ENCODE measurements at regions not wholly inside any gene's neighbourhood (a gene's known extent, or its start where the extent isn't known, plus 50 kb on each side); places are given as distances from the start of the nearest gene placed in this dataset.

DNA sequence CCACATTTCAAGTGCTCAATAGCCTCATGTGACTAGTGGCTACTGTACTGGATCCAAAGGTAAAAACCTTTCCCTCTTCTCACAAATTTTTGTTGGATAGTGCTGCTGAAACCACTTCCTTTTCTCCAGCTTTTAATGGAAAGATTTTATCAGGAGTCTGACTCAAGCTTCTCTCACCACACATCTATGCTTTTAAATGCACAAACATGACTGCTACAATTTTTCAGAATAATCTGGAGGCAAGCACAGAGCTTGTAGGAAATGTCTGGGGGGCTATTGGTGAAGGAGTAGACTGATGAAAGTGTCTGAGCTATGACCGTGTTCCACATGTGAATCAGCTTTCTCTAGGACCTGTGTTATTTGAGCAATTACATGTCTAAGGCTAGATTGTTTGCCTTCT, 101.1 kb upstream of the FAT3 start:
- Histone ChIP-seq H3K36me3 (ENCODE audit: control insufficient read depth, low read length) (no peaks in the 10 kb centered on the region), H3F3A (ENCODE audit: control insufficient read depth, insufficient read depth) (no peaks in the 10 kb centered on the region), H3K4me1 (ENCODE audit: control insufficient read depth, low read length) (no peaks in the 10 kb centered on the region), H3K4me3 (ENCODE audit: low read length) (no peak overlapping the region), H3K4me2 (ENCODE audit: low read length) (no peak overlapping the region), H3K9me2 (replicated peaks; ENCODE audit: control insufficient read depth, low read length) (no peaks in the 10 kb centered on the region), H3K27me3 (ENCODE audit: control insufficient read depth, low read length) (no peaks in the 10 kb centered on the region), H3K9me3 (ENCODE audit: control insufficient read depth, insufficient read depth, low read length) (no peaks in the 10 kb centered on the region), H3K27ac (ENCODE audit: low read depth, low read length) (no peak overlapping the region), H3K79me2 (ENCODE audit: control insufficient read depth, low read length) (no peaks in the 10 kb centered on the region), H4K20me1 (ENCODE audit: control insufficient read depth, insufficient read depth, low read depth, low read length) (no peaks in the 10 kb centered on the region)
- TF ChIP-seq, protein P1, sequence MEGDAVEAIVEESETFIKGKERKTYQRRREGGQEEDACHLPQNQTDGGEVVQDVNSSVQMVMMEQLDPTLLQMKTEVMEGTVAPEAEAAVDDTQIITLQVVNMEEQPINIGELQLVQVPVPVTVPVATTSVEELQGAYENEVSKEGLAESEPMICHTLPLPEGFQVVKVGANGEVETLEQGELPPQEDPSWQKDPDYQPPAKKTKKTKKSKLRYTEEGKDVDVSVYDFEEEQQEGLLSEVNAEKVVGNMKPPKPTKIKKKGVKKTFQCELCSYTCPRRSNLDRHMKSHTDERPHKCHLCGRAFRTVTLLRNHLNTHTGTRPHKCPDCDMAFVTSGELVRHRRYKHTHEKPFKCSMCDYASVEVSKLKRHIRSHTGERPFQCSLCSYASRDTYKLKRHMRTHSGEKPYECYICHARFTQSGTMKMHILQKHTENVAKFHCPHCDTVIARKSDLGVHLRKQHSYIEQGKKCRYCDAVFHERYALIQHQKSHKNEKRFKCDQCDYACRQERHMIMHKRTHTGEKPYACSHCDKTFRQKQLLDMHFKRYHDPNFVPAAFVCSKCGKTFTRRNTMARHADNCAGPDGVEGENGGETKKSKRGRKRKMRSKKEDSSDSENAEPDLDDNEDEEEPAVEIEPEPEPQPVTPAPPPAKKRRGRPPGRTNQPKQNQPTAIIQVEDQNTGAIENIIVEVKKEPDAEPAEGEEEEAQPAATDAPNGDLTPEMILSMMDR (IDR thresholded peaks at IDR 0.05; ENCODE audit: low read depth, low read length, poor library complexity, severe bottlenecking): no peak
- TF ChIP-seq EZH2phosphoT487 (IDR thresholded peaks at IDR 0.05; ENCODE audit: borderline replicate concordance, low read length): no peak

DNA sequence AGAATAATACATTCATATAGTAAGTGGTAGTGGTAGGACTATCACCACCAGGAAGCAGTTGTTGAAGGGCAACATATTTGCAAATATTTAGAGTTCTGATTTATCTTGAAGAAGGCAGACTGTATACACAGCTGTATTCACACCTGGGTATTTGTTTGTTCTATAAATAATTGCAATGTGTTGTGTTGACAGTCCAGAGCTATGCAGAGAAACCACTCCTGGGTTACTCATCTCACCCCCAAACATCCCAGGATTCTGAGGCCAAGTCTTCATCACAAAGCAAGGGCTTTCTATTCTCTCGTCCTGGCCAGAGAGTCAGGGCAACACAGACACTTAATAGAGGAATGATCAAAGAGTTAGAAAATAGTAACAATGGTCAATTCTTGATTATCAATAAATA, 102.1 kb upstream of the FAT3 start:
- Histone ChIP-seq H3K27me3 (ENCODE audit: control insufficient read depth, low read length) (no peaks in the 10 kb centered on the region), H3K4me2 (ENCODE audit: low read length) (no peak overlapping the region), H3K27ac (ENCODE audit: low read depth, low read length) (no peak overlapping the region), H3K9me2 (replicated peaks; ENCODE audit: control insufficient read depth, low read length) (no peaks in the 10 kb centered on the region), H3K36me3 (ENCODE audit: control insufficient read depth, low read length) (no peaks in the 10 kb centered on the region), H3F3A (ENCODE audit: control insufficient read depth, insufficient read depth) (no peaks in the 10 kb centered on the region), H4K20me1 (ENCODE audit: control insufficient read depth, insufficient read depth, low read depth, low read length) (no peaks in the 10 kb centered on the region), H3K4me1 (ENCODE audit: control insufficient read depth, low read length) (no peaks in the 10 kb centered on the region), H3K9me3 (ENCODE audit: control insufficient read depth, insufficient read depth, low read length) (no peaks in the 10 kb centered on the region), H3K4me3 (ENCODE audit: low read length) (no peak overlapping the region), H3K79me2 (ENCODE audit: control insufficient read depth, low read length) (no peaks in the 10 kb centered on the region)
- TF ChIP-seq, protein P1 (IDR thresholded peaks at IDR 0.05; ENCODE audit: low read depth, low read length, poor library complexity, severe bottlenecking): no peak

GRCh38 chr11:92111287-92111686, 113.3 kb upstream of the FAT3 start:
- H3K9me3 ChIP-seq (ENCODE audit: control insufficient read depth, insufficient read depth, low read length): no peaks in the 10 kb centered on the region; the same call in 1 of the 2 replicates
- H3K27ac ChIP-seq (ENCODE audit: low read depth, low read length): no peak overlapping the region
- TF ChIP-seq, protein P1 (IDR thresholded peaks at IDR 0.05; ENCODE audit: low read depth, low read length, poor library complexity, severe bottlenecking): no peak
- no peak for TF ChIP-seq EZH2phosphoT487 (IDR thresholded peaks at IDR 0.05; ENCODE audit: borderline replicate concordance, low read length)
- no peak overlapping the region for H3K4me2 ChIP-seq (ENCODE audit: low read length)
- no peaks in the 10 kb centered on the region for H3K27me3 ChIP-seq (ENCODE audit: control insufficient read depth, low read length)
- no peaks in the 10 kb centered on the region for H4K20me1 ChIP-seq (ENCODE audit: control insufficient read depth, insufficient read depth, low read depth, low read length)
- no peak overlapping the region for H3K4me3 ChIP-seq (ENCODE audit: low read length)
- no peaks in the 10 kb centered on the region for H3K79me2 ChIP-seq (ENCODE audit: control insufficient read depth, low read length)
- no peaks in the 10 kb centered on the region for H3F3A ChIP-seq (ENCODE audit: control insufficient read depth, insufficient read depth)
- no peaks in the 10 kb centered on the region for H3K9me2 ChIP-seq (replicated peaks; ENCODE audit: control insufficient read depth, low read length)
- H3K4me1 ChIP-seq (ENCODE audit: control insufficient read depth, low read length): no peaks in the 10 kb centered on the region
- H3K36me3 ChIP-seq (ENCODE audit: control insufficient read depth, low read length): no peaks in the 10 kb centered on the region

DNA sequence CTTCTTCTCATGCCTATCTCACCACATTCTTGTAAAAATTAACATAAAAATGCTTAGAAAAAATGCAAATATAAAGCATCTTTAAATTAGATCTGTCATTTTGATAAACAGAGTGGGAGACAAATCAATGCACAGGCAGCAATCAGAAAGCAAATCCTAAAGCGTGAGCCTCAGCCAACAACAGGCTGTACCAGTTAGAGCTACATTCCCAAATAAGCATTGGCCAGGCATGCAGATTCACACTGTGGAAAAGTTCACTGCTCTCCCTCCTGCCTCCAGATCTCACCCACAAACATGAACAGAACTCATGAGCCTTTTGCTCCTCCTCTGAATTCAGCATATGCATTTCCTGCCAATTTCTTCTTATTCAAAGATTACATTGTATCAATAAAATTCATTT, 115.2 kb upstream of the FAT3 start:
- Histone ChIP-seq H3K27me3 (ENCODE audit: control insufficient read depth, low read length) (no peaks in the 10 kb centered on the region), H3K9me3 (ENCODE audit: control insufficient read depth, insufficient read depth, low read length) (no peaks in the 10 kb centered on the region; the same call in 1 of the 2 replicates), H3F3A (ENCODE audit: control insufficient read depth, insufficient read depth) (no peaks in the 10 kb centered on the region), H3K4me3 (ENCODE audit: low read length) (no peak overlapping the region), H3K4me1 (ENCODE audit: control insufficient read depth, low read length) (no peaks in the 10 kb centered on the region), H3K36me3 (ENCODE audit: control insufficient read depth, low read length) (no peaks in the 10 kb centered on the region), H3K79me2 (ENCODE audit: control insufficient read depth, low read length) (no peaks in the 10 kb centered on the region), H3K27ac (ENCODE audit: low read depth, low read length) (no peak overlapping the region), H3K4me2 (ENCODE audit: low read length) (no peak overlapping the region), H4K20me1 (ENCODE audit: control insufficient read depth, insufficient read depth, low read depth, low read length) (no peaks in the 10 kb centered on the region), H3K9me2 (replicated peaks; ENCODE audit: control insufficient read depth, low read length) (no peaks in the 10 kb centered on the region)
- TF ChIP-seq, protein P1 (IDR thresholded peaks at IDR 0.05; ENCODE audit: low read depth, low read length, poor library complexity, severe bottlenecking): no peak
- no peak for TF ChIP-seq EZH2phosphoT487 (IDR thresholded peaks at IDR 0.05; ENCODE audit: borderline replicate concordance, low read length)

All from DOHH2 (cell line).